ENCODE measurements at regions not wholly inside any gene's neighbourhood (a gene's known extent, or its start where the extent isn't known, plus 50 kb on each side); places are given as distances from the start of the nearest gene placed in this dataset.
A peak's percentile ranks its signal among the peaks of the same experiment; 100 is the strongest.

DNA sequence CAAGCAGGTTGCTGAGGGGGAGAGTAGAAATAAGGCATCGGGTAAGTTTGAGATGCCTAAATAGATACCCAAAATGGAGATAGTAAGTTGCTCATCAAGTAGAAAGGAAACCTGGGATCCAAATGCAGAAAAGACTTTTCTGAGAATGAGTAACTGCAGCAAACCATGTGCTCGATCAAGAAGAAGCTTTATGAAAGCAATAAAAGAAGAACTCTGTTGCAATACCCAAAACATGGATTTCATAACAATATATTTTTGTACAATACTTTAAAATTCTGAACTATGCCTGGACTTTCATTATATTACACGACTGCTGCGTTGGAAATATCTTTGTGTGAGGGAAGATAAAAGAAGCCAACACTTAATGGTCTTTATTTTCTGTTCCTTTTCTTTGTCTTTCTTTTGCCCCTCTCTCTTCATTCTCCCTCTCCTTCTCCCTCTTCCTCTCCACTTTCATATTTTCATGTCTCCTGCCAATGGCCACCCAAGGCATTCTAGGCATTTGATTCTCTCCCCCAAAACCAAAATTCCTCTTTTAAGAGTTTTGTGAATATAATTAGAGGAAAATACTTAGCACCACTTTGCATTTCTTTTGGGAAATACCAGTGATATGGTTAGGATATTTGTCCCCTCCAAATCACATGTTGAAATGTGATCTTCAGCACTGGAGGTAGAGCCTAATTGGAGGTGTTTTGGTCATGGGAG, 257.6 kb downstream of the MREG start:
- DNase-seq (ENCODE audit: low read depth, low spot score), result no peak
- H3K4me3 ChIP-seq (ENCODE audit: low read length), result no peak overlapping the region

DNA sequence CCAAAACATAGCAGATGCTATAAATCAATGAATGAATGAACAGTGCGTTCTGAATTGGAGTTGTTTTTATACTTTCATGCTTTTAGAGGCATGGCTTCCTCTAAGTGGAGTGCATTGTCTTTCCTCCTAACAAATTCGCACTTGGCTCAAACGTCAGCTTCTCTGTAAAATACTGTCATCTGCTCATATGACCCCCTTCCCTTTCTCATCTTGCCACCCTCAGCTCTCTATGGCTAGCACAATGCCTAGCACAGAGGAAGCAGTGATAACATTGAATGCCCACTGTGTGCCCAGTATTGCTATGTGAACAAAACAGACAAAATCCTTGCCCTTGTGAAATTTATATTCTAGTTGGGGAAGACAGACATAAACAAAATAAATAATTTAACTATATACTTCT, 258.8 kb downstream of the MREG start:
- H3K4me3 ChIP-seq (ENCODE audit: low read length), result no peak overlapping the region
- DNase-seq (ENCODE audit: low read depth, low spot score), result no peak

DNA sequence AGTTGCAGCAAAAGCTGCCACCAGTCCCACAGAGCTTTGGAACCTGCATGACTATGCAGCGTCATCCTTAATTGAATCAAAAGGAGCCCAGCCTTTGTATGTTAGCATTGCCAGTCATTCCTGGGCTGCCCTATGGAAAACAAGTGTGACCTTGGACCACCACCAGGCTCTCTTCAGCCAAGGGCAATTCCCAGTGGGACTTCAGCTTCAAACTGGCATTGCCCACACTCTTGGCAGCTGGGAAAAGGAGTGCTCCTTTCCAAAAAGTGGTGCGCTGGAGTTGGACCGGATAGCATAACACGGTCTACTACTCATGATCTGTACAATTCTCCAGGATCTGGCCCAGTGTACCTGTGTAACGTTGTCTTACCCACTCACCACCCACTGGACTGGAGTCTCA, 259.5 kb downstream of the MREG start:
- DNase-seq (ENCODE audit: low read depth, low spot score), result no peak
- H3K4me3 ChIP-seq (ENCODE audit: low read length), result no peak overlapping the region

DNA sequence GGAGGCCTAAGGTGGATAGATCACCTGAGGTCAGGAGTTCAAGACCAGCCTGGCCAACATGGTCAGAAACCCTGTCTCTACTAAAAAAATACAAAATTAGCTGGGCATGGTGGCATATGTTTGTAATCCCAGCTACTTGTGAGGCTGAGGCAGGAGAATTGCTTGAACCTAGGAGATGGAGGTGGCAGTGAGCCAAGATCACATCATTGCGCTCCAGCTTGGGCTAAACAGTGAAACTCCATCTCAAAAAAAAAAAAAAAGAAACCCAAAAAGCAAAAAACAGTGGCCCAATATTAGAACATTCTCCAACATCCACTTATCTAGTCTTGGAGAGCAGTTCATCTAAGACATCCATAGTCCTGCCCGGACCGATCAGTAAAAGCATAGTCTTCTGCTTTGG, 260.4 kb downstream of the MREG start:
- no peak overlapping the region for H3K4me3 ChIP-seq (ENCODE audit: low read length)
- no peak for DNase-seq (ENCODE audit: low read depth, low spot score)

DNA sequence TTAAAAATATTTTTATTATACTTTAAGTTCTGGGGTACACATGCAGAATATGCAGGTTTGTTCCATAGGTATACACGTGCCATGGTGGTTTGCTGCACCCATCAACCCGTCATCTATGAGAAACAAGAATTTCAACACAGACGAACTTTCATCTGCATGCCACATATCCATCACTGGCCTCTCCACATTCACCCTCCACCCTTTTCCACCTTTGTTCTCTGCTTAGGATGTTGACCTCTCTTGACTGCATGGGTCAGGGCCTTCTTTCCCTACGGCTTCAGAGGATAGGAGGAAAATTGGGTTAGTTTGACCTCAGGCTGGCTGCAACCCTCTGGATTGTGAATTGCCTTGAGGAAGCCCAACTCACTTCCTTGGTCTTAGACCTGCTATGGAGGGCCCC, 260.9 kb downstream of the MREG start:
- no peak for DNase-seq (ENCODE audit: low read depth, low spot score)
- H3K4me3 ChIP-seq (ENCODE audit: low read length), result no peak overlapping the region

DNA sequence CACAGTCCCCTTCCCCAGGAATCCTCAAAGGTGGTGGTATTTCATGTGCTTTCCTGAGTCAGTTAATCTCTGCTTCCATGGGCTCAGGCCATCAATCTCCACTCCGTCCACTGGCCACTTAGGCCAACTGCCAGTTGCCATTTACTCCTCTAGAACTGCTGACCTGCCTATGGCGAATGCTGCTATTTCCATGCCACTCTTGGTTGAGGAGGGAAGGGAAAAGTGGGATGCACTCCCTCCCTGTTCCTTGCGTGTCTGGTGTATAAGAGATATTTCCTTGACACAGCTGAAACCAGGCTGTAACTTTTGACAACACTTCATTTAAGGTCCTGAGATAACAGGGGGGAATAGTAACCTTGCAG, 261.5 kb downstream of the MREG start:
- DNase-seq (ENCODE audit: low read depth, low spot score), result no peak
- no peak overlapping the region for H3K4me3 ChIP-seq (ENCODE audit: low read length)

DNA sequence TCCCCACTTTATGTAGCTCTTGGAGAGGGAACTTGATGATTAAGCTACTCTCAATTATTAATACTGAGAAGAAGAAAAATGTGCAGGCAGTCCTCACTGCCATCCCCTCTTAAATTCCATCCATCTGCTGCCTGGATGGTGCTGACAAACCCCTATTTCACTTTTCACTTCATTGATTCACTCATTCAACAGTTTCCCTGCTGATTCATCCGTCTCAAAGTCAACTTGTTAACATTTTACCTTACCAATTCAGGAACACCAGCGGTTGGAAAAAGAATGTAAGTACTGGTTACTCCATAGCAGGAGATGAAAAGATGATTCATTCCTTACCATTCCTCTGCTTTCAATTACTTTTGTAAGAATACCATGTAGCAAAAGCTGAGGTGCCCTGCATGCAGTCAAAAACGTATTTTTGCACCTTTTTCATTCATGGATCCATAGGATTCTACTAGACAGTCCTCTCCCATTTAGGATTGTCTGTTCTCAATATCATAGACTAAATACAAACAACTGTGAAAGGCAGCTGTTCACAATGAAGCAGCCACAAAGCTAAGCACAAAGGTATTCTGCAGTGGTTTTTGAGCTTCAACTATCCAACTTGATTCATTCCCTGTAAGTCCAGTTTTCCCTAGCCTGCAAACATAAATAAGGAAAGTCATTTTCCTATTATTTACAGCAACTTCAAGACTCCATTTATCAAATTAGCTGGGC, 262.0 kb downstream of the MREG start:
- no peak for DNase-seq (ENCODE audit: low read depth, low spot score)
- no peak overlapping the region for H3K4me3 ChIP-seq (ENCODE audit: low read length)

DNA sequence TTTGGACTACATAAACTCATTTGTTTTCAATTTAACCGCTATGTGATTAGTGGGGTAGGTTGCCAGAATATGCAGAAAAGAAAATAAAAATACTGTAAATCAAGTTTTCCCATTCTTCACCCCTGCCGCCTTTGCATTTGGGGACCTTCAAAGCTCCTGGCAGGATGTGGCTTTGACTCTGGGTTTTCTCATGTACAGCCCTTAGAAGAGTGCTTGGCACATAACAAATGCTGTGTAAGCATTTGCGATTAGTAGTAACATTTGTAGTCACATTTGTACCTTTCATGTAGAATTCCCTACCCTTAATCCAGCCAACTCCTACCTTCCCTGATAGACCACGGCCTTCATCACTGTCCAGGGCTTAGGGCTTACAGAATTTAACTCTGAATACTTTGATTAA, 262.6 kb downstream of the MREG start:
- DNase-seq (ENCODE audit: low read depth, low spot score), result peak; percentile 70
- no peak overlapping the region for H3K4me3 ChIP-seq (ENCODE audit: low read length)

DNA sequence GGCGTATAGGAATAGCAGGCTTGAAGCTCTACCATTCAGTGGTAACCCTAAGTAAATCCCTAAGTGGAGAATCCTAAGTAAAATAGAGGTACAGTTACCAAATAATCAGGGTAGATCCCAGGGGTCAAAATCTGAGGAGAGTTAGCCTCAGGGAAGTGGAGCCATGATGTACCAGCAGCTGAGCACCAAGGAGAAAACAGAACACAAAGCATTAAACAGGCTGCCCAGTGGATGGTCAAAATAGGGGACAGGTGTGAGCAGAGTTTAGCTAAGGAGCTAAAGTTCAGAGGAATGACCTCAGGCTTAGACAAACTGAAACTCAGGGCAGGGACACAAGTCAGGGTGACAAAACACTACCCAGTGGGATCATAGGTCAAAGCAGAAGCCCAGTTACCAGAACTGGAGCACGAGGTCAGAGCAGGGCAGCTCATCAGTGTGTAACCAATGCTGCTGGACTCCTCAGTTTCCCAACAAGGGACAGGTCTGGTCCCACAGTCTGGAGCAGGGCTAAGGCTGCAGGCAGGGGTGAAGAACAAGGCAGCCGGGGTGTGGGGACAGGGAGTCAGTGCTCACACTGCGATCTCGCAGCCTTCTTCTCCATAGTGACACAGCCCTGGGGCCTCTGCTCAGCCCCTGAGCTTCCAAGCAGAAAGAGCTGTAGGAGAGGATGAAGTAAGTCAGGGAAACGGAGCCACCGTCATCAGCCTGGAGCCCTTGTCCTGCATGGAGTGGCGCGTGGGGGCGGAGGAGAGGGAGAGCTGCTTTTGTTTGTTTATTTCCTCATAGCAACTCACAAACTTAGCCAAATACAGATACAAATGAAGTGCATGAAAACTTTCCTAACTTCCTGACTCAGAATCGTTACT, 264.0 kb downstream of the MREG start:
- no peak for DNase-seq (ENCODE audit: low read depth, low spot score)
- no peak overlapping the region for H3K4me3 ChIP-seq (ENCODE audit: low read length)

DNA sequence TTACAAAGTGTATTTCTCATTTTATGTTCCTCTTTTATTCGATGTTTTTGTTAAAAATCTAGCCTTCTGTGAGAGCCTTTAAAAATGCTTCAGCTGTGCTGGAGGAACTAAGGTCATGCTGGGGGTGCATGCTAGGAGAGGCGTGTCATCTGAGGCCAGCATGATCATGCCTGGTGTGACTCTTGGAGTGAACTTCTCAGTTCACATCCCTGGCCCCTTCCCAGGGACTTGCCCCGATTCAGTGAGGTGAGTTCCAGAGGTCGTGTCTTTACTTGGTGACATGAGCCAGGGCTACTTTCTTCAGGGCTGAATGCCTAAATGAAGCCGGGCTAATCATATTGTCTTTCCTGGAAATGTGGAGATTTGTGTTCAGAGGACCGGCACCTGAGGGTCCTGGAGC, 264.9 kb downstream of the MREG start:
- no peak for DNase-seq (ENCODE audit: low read depth, low spot score)
- H3K4me3 ChIP-seq (ENCODE audit: low read length), result no peak overlapping the region

DNA sequence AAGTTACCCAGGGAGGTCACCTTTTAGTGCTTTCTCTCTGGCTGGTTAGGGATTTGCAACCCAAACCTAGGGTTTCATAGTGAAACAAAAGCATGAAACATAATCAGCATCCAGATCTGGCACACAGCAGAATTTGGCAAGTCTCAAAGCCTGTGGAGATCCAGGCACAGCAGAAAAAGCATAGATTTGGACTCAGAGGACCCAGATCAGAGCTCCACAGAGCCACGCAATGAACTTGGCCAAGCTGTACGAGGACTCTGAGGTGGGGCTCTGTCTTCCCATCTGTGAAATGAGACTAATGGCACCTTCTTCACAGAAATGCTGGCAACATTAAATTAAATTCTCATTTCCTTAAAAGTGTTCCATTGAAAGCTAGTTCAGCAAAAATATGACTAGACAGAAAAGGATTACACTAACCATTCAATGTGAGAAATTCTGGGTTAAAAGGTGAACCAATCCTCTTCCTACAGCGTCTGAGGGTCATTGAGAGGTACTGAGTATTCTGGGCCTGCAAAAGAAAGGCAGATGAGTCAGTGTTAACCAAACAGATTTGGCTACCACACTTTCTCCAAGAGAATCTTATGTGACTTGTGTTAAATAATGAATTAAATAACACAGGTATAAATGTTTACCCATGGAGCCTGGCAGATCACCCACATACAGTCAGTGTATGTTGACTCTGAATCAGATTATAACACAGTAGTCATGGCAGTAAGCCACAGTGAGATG, 266.3 kb downstream of the MREG start:
- no peak overlapping the region for H3K4me3 ChIP-seq (ENCODE audit: low read length)
- DNase-seq (ENCODE audit: low read depth, low spot score), result no peak

DNA sequence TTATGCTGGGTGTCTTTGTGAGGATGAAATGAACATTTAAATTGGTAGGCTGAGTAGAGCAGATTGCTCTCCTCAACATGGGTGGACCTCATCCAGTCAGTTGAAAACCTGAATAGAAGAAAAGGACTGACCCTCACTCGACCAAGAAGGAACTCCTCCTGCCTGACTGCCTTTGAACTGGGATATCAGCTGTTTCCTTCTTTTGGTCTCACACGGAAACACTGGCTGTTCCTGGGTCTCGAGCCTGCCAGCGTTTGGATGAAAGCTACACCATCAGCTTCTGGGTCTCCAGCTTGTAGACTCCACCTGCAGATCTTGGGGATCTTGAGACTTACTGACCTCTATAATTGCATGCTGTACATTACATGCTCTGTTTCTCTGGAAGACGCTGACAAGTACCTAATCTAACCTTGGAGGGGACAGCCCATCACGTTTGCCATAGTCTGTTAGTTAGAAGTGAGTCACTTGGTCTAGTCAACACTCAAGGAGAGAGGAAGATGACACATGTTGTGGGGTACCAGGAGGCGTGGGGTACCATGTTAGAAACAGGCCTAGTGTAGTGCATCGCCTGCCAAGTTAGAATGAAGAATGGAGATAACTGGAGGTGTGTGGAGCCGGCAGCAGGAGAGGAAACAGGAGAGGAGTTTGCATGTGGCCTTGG, 267.0 kb downstream of the MREG start:
- no peak for DNase-seq (ENCODE audit: low read depth, low spot score)
- H3K4me3 ChIP-seq (ENCODE audit: low read length), result no peak overlapping the region

DNA sequence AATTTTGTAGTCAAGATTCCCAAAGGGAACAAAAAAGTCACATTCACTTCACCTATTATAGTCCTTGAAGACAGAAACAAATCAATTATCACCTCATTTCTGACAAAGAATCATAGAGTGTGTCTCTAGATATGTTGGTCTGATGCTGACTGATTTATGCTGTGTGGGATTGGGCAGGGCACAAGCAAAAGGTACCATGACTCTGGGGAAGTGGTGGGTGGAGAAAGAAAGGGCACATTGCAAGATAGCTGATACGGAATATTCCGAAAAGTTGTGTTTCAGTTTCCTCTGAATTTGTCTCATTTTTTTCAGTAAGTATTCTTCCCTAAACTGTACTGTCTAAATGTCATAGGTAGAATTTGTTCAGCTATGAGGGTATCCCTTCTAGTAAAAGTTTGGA, 268.0 kb downstream of the MREG start:
- no peak for DNase-seq (ENCODE audit: low read depth, low spot score)
- H3K4me3 ChIP-seq (ENCODE audit: low read length), result no peak overlapping the region

DNA sequence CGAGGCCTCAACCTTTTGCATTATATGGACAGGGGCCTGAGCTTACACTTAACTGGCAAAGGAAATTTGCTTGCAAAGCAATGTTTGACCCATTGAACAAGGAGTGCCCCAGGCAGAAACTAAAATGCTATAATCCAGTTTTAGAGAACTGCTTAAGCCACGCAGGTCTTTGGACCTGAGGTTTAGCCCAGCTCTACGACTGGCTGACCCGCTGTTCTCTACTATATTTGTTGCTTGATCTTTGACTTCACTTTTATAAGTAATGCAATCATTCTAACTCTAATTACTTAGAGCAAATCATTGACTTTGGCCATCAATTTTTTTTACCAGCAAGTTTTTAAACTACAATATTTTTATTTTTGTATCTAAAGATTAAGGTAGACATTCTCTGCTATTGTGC, 268.8 kb downstream of the MREG start:
- no peak overlapping the region for H3K4me3 ChIP-seq (ENCODE audit: low read length)
- DNase-seq (ENCODE audit: low read depth, low spot score), result no peak

DNA sequence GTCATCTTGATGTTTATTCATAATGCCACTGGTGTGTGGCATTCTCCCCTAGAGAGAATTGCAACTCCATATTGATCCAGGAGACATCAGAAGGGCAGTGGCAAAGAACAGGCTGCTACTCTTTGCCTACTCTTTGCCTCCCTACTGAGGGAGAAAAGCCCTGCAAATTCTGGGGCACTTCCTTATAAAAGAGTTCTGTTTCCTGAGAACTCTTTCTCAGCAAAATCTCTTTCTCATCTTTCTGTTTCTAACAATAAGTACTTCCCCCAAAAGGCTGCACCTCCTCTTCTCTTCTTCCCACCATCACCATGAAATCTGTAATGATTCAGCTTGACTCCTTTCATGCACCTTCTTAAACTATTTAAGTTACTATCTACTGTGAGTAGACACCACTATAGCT, 270.3 kb downstream of the MREG start:
- no peak for DNase-seq (ENCODE audit: low read depth, low spot score)
- H3K4me3 ChIP-seq (ENCODE audit: low read length), result no peak overlapping the region

DNA sequence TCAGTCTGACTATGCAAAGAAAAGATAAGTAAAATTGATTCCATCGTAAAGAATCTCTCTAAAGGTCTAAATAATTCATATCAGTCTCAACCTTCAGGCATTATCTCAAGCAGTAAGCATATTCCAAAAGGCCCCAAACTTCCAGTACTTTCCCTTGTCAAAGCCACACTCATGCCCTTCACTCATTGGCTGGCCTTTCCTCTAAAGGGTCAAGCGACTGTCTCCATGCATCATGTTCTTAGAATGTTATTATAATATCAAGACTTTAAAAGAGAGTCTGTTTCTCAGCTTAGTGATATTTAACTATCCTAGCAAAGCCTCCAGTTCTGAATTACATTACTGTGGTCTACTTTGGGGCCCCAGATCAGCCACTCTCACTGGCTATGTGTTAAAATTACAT, 271.3 kb downstream of the MREG start:
- no peak for DNase-seq (ENCODE audit: low read depth, low spot score)

DNA sequence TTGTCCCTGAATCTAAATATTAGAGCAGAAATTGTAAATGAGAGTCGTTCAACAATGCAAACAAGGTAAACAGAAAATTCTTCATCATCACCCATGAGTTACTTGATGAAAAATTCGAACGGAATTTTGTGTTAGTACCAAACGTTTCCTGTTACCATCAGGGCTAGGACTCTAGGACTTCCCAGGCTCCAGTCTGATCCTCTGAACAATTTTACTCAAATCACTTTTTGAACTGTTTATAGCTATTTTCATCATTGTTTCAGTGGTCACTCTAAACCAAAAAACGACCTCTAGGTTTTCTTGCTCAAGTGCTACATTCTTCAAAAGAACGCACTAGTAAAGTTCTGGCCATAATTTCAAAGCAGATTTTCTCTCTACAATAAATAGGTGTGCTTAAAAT, 273.3 kb downstream of the MREG start:
- no peak overlapping the region for H3K4me3 ChIP-seq (ENCODE audit: low read length)
- no peak for DNase-seq (ENCODE audit: low read depth, low spot score)

More for the DNA sequence above, 271.3 kb downstream of the MREG start:
- H3K4me3 ChIP-seq (ENCODE audit: low read length), result no peak overlapping the region

DNA sequence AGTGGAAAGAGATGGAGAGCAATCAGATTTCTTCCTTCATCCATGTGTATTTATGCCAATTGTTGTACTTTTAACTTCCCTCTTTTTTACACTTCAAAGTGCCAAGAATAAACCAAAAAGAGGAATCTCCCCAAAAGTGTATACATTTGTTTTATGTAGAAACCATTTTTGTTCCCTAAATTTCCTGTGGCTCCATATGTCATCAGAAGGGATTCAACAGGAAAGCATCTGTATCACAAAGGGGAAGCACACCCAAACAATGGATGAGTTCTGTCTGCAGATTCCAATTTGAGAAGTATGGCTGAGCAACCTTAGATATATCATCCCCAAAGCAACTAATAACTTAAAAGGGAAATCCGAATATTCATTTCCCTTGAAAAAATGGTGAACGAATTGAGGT, 275.0 kb downstream of the MREG start:
- H3K4me3 ChIP-seq (ENCODE audit: low read length), result no peak overlapping the region
- DNase-seq (ENCODE audit: low read depth, low spot score), result no peak

DNA sequence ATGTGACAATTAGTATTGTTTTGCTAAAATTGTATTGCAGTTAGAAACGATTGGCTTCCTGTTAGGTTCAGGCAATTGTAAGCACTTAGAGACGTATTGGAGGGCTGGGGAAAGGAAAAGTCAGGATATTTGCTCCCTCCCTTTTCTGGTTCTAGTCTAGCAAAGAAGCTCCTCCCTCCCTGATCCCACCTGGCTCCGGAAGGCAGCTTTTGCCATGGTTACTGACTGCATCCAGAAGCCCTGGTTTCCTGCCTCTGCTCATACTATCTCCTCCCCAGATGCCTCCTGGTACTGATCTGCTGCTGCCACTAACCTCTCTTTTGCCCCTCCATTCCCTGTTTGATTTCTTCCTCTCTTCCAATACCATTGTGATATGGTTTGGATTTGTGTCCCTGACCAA, 275.9 kb downstream of the MREG start:
- no peak for DNase-seq (ENCODE audit: low read depth, low spot score)
- no peak overlapping the region for H3K4me3 ChIP-seq (ENCODE audit: low read length)

All from Jurkat, Clone E6-1 (cell line).